ENCODE measurements at regions not wholly inside any gene's neighbourhood (a gene's known extent, or its start where the extent isn't known, plus 50 kb on each side); places are given as distances from the start of the nearest gene placed in this dataset.

DNA sequence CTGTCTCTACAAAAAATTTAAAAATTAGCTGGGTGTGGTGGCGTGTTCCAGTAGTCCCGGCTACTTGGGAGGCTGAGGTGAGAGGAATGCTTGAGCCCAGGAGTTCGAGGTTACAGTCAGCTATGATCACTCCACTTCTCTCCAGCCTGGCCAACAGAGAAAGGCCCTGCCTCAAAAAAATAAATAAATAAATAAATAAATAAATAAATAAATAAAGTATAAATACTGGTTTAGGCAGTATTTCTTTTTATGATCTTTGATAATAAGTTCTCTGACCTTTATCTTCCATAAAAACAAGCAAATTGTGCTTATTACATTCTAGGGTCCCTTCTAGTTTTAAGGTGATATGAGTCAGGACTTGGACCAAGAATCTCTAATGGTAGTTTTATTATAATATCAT is 320.3 kb downstream of the PCDH19 start:
- TF ChIP-seq, protein P1, sequence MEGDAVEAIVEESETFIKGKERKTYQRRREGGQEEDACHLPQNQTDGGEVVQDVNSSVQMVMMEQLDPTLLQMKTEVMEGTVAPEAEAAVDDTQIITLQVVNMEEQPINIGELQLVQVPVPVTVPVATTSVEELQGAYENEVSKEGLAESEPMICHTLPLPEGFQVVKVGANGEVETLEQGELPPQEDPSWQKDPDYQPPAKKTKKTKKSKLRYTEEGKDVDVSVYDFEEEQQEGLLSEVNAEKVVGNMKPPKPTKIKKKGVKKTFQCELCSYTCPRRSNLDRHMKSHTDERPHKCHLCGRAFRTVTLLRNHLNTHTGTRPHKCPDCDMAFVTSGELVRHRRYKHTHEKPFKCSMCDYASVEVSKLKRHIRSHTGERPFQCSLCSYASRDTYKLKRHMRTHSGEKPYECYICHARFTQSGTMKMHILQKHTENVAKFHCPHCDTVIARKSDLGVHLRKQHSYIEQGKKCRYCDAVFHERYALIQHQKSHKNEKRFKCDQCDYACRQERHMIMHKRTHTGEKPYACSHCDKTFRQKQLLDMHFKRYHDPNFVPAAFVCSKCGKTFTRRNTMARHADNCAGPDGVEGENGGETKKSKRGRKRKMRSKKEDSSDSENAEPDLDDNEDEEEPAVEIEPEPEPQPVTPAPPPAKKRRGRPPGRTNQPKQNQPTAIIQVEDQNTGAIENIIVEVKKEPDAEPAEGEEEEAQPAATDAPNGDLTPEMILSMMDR (conservative IDR thresholded peaks at IDR 0.05 in 1 of 2, IDR thresholded peaks at IDR 0.05 in 1 of 2; ENCODE audit: extremely low read depth in 1 of 2, insufficient read depth in 1 of 2, low read depth in 1 of 2, low read length in 2 of 2) = no peak
- TF ChIP-seq EZH2 (IDR thresholded peaks at IDR 0.05; ENCODE audit: borderline replicate concordance, low read length) = no peak

All from mammary epithelial cell (primary cell).